T-helper 2 cell treated with Interferon-gamma antibody and Interleukin-4, amounts not matched to agents 5 μg/mL and 100 μg/mL, for 36 hours (primary cell): ENCODE measurements at regions not wholly inside any gene's neighbourhood (a gene's known extent, or its start where the extent isn't known, plus 50 kb on each side); places are given as distances from the start of the nearest gene placed in this dataset.

Experiments used
- DNase-seq: peaks from one replicate; pipeline ENCODE4 v3.0.0; 2021; ENCODE audit warnings: low spot score
- H3K27ac Mint-ChIP-seq: one replicate; pipeline ENCODE4 v1.8.0; 2021; ENCODE audit warnings: mild to moderate bottlenecking, mixed read lengths
- H3K27me3 Mint-ChIP-seq: one replicate; pipeline ENCODE4 v1.8.0; 2021; ENCODE audit warnings: low read depth, mixed read lengths
- H3K36me3 Mint-ChIP-seq: one replicate; pipeline ENCODE4 v1.8.0; 2021; ENCODE audit warnings: low read depth, mixed read lengths
- H3K4me1 Mint-ChIP-seq: one replicate; pipeline ENCODE4 v1.8.0; 2021; ENCODE audit warnings: low read depth, mixed read lengths
- H3K4me3 Mint-ChIP-seq: one replicate; pipeline ENCODE4 v1.8.0; 2022; ENCODE audit warnings: mild to moderate bottlenecking, moderate library complexity, mixed read lengths
- H3K9me3 Mint-ChIP-seq: one replicate; pipeline ENCODE4 v1.8.0; 2021; ENCODE audit warnings: mixed read lengths

DNA sequence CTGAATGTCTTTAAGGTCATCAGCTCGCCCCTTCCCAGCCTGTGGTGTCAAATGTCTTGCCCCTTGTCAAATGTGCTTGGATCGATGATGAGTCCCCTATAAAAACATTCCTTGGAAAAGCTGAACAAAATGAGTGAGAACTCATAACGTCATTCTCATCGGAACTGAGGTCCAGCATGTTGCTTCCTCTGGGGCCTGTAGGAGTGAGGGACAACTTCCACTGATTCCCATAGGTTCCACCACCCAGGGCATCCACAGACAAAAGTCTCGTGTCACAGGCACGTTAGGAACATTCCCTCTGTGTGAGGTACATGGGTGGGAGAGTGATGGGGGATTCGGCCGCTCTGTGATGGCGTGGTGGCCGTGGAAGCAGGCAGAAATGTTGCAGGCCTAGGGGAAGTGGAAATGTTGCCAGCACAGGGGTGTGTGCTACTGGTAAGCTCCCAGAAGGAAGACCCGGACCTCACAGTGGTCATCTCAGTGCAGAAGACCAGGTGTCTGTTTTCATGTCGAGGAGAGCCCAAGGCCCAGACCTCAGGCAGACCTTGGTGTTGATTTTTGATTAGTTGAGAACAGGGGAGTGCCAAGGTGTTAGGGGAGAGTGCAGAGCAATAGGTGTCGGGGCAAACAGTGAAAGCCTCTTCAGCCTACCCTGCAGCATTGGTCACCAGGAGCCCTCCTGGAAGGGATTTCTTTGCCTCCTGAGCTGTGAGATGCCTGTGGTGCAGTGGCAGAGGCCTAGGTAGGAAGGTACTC lies 96.8 kb downstream of the SNRPN start:
- Mint-ChIP-seq H3K4me3 (no peak overlapping the region), H3K27ac (no peak overlapping the region), H3K4me1 (no peaks in the 10 kb centered on the region), H3K36me3 (peaks cover 64% of the 10 kb centered on the region), H3K27me3 (no peaks in the 10 kb centered on the region), H3K9me3 (peaks cover 87% of the 10 kb centered on the region)
- no peak for DNase-seq

DNA sequence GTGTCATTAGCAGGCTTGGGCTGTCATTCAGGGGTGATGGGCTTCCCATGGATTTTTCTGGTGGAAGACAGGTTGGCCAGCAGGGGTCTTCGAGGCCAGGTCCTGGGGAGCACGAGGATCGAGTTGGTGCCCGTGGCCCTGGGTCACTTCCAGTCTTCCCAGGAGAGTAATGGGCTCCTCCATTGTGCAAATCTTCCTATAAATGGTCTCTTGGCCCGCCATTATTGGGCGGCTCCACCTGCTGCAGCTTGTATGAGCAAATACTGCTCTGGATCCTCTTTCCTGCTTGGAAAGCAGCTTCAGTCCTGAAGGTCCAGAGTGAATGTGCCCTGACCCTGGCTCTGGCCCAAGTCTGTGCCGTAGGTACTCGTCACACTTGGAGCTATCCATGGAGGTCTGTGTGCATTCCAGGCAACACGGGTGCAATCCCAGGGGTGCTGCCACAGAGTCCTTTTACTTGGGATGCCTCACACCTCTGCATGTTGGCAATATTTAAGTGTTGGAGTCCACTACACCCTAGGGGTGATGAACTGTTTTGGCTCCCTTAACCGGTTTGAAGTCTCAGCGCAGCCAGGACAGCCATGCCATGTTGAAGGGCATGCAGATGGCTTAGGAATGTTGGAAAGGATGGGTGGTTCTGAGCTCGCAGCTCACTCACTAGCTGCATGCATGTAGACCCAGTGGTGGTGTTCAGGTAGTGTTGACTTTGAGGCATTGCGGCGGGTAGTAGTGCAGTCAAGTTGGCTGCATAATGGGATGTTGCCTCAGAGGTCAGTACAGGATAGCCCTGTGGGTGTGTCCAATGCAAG lies 97.6 kb downstream of the SNRPN start:
- DNase-seq, result no peak
- peaks cover 87% of the 10 kb centered on the region for H3K9me3 Mint-ChIP-seq
- H3K27me3 Mint-ChIP-seq, result no peaks in the 10 kb centered on the region
- no peak overlapping the region for H3K4me3 Mint-ChIP-seq
- no peak overlapping the region for H3K27ac Mint-ChIP-seq
- H3K36me3 Mint-ChIP-seq, result peaks cover 66% of the 10 kb centered on the region
- H3K4me1 Mint-ChIP-seq, result no peaks in the 10 kb centered on the region

DNA sequence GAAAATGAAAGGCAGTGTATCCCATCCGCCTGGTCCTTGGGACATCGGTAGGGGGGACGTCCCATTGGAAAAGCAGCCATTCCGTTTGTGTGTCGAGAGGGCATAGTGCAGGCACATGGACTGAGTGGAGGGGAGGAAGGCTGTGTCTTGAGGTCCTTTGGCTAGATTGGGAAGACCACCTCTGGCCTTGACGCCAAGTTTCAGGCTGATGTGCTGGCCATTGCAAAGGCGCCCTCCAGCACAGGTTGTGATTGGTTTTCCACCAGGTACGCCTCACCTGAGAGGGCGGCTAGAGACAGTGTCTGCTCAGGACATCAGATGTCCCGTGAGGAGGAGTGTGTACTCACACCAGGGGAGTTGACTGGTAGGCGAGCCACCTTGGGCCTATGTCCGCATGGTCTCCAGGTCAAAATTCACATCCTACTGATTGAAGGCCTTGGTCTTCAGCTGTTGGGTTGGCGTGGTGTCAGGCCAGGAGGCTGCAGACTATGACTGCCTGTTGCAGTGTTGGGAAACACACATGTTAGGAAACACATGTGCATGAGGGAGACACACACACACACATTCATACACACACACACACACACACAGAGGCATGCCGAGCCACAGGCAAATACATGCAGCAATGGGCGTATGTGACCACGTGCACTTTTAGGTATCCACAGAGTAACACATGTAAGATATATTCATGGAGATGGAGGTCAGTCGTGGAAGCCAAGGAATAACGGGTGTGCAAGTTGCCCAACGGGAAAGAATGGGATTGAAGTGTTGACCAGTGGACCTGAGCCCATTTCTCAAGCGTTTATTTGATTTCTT lies 98.4 kb downstream of the SNRPN start:
- H3K4me3 Mint-ChIP-seq, result no peak overlapping the region
- DNase-seq, result no peak
- peaks cover 71% of the 10 kb centered on the region for H3K36me3 Mint-ChIP-seq
- H3K27me3 Mint-ChIP-seq, result no peaks in the 10 kb centered on the region
- no peak overlapping the region for H3K27ac Mint-ChIP-seq
- H3K9me3 Mint-ChIP-seq, result peaks cover 87% of the 10 kb centered on the region
- H3K4me1 Mint-ChIP-seq, result no peaks in the 10 kb centered on the region

DNA sequence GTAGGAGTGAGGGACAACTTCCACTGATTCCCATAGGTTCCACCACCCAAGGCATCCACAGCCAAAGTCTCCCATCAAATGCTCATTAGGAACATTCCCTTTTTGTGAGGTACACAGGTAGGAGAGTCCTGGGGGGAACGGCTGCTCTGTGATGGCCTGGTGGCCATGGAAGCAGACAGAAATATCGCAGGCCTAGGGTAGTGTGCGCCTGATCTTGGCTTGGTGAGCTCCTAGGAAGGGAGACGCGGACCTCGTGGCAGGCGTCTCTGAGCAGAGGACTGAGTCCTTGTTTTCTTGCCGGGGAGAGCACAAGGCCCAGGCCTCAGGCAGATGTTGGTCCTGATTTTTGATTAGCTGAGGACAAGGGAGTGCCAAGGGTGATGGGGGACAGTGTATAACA lies 99.5 kb downstream of the SNRPN start:
- Mint-ChIP-seq H3K9me3 (peaks cover 88% of the 10 kb centered on the region), H3K4me1 (no peaks in the 10 kb centered on the region), H3K27ac (no peak overlapping the region), H3K27me3 (no peaks in the 10 kb centered on the region), H3K4me3 (no peak overlapping the region), H3K36me3 (peaks cover 80% of the 10 kb centered on the region)
- no peak for DNase-seq

DNA sequence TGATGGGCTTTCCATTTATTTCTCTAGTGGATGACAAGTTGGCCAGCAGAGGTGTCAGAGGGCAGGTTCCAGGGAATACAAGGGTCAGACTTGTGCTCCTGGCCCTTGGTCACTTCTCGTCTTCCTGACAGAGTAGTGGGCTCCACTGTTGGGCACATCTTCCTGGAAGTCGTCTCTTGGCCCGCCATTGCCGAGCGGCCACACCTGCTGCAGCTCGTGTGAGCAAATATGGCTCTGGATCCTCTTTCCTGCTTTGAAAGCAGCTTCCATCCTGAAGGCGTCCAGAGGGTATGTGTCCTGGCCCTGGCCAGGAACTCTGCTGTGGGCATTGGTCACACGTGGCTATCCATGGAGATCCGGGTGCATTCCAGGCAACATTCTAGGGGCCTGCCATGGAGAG lies 100.2 kb downstream of the SNRPN start:
- Mint-ChIP-seq H3K36me3 (peaks cover 81% of the 10 kb centered on the region), H3K27ac (no peak overlapping the region)

DNA sequence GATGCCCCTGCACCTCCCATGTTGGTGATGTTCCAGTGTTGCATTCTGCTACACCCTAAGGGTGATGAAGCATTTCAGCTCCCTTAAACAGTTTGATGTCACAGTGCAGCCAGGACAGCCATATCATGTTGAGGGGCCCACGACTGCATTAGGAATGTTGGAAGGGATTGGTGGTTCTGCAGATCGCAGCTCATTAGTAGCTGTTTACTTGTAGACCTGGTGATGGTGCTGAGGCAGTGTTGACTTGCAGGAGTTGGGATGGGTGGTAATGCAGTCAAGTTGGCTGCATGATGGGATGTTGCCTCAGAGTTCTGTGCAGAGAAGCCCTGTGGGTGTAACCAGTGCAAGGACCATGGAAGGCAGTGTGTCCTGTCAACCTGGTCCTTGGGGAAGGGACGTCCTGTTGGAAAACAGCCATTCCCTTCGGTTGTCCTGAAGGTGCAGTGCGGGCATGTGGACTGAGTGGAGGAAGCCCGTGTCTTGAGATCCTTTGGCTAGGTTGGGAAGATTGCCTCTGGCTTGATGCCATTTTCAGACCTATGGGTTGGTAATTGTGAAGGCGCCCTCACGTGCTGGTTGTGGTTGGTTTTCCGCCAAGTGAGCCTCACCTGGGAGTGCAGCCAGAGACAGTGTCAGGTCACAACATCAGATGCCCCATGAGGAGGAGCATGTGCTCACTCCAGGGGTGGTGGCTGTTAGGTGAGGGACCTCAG lies 100.7 kb downstream of the SNRPN start:
- Mint-ChIP-seq H3K4me1 (no peaks in the 10 kb centered on the region), H3K9me3 (peaks cover 87% of the 10 kb centered on the region), H3K27ac (no peak overlapping the region), H3K4me3 (no peak overlapping the region), H3K36me3 (peaks cover 83% of the 10 kb centered on the region), H3K27me3 (no peaks in the 10 kb centered on the region)
- no peak for DNase-seq

More for the DNA sequence above, 100.2 kb downstream of the SNRPN start:
- Mint-ChIP-seq H3K4me3 (no peak overlapping the region), H3K27me3 (no peaks in the 10 kb centered on the region), H3K9me3 (peaks cover 89% of the 10 kb centered on the region), H3K4me1 (no peaks in the 10 kb centered on the region)
- DNase-seq, result no peak

DNA sequence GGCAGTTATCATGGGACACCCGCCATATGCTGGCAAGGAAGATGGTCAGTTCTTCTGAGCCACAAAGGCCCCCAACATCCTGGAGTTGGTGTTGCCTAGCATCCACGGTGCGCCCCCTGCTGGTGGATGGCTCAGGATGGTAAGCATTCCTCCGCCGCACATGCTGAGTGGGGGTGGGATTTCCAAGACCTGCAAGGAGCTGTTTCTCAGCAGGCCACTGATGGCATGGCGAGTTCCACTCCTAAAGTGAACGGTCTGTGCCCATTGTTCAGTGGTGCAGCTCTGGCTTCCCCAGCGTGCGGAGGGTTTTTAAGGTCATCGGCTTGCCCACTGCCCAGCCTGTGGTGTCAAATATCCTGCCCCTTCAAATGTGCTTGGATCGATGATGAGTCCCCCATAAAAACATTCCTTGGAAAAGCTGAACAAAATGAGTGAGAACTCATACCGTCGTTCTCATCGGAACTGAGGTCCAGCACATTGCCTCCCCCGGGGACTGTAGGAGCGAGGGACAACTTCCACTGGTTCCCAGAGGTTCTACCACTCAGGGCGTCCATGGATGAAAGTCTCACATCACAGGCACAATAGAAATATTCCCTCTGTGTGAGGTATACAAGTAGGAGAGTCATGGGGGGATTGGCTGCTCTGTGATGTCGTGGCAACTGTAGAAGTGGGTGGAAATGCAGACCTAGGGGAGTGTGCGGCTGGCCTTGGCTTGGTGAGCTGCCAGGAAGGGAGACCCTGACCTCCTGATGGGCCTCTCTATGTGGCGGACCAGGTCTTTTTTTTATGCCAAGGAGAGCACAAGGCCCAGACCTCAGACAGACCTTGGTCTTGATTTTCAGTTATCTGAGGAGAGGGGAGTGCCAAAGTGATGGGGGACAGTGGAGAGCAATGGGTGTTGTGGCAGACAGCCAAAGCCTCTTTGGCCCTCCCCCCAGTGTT lies 102.0 kb downstream of the SNRPN start:
- Mint-ChIP-seq H3K36me3 (peaks cover 83% of the 10 kb centered on the region), H3K4me3 (no peak overlapping the region), H3K9me3 (peaks cover 86% of the 10 kb centered on the region), H3K27ac (no peak overlapping the region), H3K27me3 (no peaks in the 10 kb centered on the region), H3K4me1 (no peaks in the 10 kb centered on the region)
- no peak for DNase-seq

DNA sequence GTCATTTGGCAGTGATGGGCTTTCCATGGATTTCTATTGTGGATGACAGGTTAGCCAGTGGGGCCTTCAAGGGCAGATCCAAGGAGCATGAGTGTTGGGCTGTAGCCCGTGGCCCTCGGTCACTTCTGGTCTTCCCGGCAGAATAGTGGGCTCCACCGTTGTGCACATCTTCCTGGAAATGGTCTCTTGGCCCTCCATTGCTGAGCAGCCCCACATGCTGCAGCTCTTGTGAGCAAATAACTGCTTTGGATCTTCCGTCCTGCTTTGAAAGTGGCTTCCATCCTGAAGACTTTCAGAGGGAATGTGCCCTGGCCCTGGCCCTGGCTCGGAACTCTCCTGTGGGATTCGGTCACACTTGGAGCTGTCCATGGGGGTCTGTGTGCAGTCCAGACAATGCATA lies 102.8 kb downstream of the SNRPN start:
- peaks cover 87% of the 10 kb centered on the region for H3K9me3 Mint-ChIP-seq

DNA sequence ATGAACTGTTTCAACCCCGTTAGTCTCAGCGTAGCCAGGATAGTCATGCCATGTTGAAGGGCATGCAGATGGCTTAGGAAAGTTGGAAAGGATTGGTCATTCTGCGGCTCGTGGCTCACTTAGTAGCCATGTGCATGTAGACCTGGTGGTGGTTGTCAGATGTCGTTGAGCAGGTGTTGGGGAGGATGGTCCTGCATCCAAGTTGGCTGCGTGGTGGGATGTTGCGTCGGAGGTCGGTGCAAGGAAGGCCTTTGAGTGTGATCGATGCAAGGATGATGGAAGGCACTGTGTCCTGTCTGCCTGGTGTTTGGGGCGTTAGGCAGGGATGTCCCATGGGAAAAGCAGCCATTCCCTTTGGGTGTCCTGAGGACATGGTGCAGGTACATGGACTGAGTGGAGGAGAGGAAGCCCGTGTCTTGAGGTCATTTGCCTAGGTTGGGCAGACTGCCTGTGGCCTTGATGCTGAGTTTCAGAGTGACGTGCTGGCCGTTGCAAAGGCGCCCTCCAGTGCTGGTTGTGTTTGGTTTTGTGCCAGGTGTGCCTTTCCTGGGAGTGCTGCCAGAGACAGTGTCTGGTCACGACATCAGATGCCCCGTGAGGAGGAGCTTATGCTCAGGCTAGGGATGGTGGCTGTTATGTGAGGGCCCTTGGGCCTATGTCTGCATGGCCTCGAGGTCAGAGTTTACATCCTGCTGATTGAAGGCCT lies 103.4 kb downstream of the SNRPN start:
- Mint-ChIP-seq H3K9me3 (peaks cover 88% of the 10 kb centered on the region), H3K4me3 (no peak overlapping the region), H3K36me3 (peaks cover 90% of the 10 kb centered on the region), H3K27me3 (no peaks in the 10 kb centered on the region), H3K27ac (no peak overlapping the region), H3K4me1 (no peaks in the 10 kb centered on the region)
- no peak for DNase-seq

More for the DNA sequence above, 102.8 kb downstream of the SNRPN start:
- Mint-ChIP-seq H3K27me3 (no peaks in the 10 kb centered on the region), H3K27ac (no peak overlapping the region), H3K4me1 (no peaks in the 10 kb centered on the region), H3K4me3 (no peak overlapping the region), H3K36me3 (peaks cover 87% of the 10 kb centered on the region)
- no peak for DNase-seq

DNA sequence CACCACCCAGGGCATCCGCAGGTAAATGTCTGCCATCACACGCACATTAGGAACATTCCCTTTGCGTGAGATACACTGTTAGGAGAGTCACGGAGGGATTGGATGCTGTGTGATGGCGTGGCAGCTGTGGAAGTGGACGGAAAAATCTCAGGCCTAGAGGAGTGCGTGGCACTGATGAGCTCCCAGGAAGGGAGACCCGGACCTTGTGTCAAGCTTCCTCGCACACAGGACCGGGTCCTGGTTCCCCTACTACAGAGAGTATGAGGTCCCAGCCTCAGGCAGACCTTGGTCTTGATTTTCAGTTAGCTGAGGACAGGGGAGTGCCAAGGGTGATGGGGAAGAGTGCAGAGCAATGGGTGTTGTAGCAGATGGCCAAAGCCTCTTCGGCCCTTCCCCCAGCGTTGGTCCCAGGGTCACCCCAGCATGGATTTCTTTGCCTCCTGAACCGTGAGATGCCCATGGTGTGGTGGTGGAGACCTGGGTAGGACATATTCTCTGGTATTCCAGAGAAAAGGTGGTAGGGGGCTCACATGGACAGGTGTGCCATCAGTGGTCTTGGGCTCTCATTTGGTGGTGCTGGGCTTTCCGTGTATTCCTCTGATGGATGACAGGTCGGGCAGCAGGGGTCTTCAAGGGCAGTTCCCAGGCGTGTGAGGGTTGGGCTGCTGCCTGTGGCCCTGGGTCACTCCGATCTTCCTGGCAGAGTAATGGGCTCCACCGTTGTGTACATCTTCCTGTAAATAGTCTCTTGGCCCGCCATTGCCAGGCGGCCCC lies 105.1 kb downstream of the SNRPN start:
- H3K4me3 Mint-ChIP-seq, result no peak overlapping the region
- peaks cover 93% of the 10 kb centered on the region for H3K36me3 Mint-ChIP-seq
- no peaks in the 10 kb centered on the region for H3K4me1 Mint-ChIP-seq
- peaks cover 91% of the 10 kb centered on the region for H3K9me3 Mint-ChIP-seq
- H3K27ac Mint-ChIP-seq, result no peak overlapping the region
- no peak for DNase-seq
- H3K27me3 Mint-ChIP-seq, result no peaks in the 10 kb centered on the region

DNA sequence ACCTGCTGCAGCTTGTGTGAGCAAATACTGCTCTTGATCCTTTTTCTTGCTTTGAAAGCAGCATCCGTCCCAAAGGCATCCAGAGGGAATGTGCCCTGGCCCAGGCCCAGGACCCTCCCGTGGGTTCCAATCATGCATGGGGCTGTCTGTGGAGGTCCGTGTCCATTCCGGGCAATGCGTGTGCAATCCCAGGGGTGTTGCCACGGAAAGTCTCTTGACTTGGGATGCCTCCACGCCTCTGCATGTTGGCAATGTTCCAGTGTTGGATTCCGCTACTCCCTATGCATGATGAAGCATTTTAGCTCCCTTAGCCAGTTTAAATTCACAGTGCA lies 105.7 kb downstream of the SNRPN start:
- H3K27me3 Mint-ChIP-seq, result no peaks in the 10 kb centered on the region
- peaks cover 91% of the 10 kb centered on the region for H3K9me3 Mint-ChIP-seq
- no peak overlapping the region for H3K27ac Mint-ChIP-seq
- H3K4me3 Mint-ChIP-seq, result no peak overlapping the region
- H3K4me1 Mint-ChIP-seq, result no peaks in the 10 kb centered on the region
- H3K36me3 Mint-ChIP-seq, result peaks cover 93% of the 10 kb centered on the region
- no peak for DNase-seq
